ENCODE measurements at regions not wholly inside any gene's neighbourhood (a gene's known extent, or its start where the extent isn't known, plus 50 kb on each side); places are given as distances from the start of the nearest gene placed in this dataset.

DNA sequence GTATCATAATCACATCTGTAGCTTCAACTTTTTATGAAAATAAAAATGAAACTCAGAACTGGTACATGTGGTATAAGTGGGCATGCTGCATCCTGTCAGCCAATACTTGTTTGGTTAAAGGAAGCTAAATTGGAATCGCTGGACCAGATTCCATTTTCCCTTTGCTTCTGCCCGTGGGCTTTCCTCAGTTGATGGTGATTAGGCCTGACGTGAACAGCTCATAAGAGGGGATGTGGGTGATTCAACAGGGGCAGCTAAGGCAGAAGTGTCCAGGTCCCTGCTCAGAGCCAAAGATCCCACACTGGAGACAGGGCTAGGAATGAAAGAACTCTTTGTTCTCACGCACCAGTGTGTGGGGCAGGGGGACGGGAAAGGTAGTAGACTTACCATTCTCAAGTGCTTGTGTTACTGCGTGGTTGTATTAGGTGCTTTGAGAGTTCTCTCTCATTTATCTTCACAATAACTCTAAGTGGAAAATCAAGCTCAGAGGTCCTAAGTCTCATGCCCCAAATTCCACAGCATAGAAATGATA lies 63.2 kb upstream of the GUCY1A1 start:
- H3K27ac ChIP-seq: no peak overlapping the region
- H3K36me3 ChIP-seq: no peaks in the 10 kb centered on the region
- DNase-seq: no peak
- H3K4me1 ChIP-seq: no peaks in the 10 kb centered on the region
- no peaks in the 10 kb centered on the region for H3K9me3 ChIP-seq
- intact Hi-C loops (cut with DNase I; ENCODE audit: low total_unique reads): no loop called here
- TF ChIP-seq, protein P1, sequence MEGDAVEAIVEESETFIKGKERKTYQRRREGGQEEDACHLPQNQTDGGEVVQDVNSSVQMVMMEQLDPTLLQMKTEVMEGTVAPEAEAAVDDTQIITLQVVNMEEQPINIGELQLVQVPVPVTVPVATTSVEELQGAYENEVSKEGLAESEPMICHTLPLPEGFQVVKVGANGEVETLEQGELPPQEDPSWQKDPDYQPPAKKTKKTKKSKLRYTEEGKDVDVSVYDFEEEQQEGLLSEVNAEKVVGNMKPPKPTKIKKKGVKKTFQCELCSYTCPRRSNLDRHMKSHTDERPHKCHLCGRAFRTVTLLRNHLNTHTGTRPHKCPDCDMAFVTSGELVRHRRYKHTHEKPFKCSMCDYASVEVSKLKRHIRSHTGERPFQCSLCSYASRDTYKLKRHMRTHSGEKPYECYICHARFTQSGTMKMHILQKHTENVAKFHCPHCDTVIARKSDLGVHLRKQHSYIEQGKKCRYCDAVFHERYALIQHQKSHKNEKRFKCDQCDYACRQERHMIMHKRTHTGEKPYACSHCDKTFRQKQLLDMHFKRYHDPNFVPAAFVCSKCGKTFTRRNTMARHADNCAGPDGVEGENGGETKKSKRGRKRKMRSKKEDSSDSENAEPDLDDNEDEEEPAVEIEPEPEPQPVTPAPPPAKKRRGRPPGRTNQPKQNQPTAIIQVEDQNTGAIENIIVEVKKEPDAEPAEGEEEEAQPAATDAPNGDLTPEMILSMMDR (IDR thresholded peaks at IDR 0.05): no peak
- TF ChIP-seq POLR2A (IDR thresholded peaks at IDR 0.05): no peak
- no peaks in the 10 kb centered on the region for H3K27me3 ChIP-seq
- H3K4me3 ChIP-seq: no peak overlapping the region

GRCh38 chr4:155602351-155603140 lies 64.1 kb upstream of the GUCY1A1 start:
- H3K27ac ChIP-seq: no peak overlapping the region
- H3K27me3 ChIP-seq: no peaks in the 10 kb centered on the region
- TF ChIP-seq POLR2A (IDR thresholded peaks at IDR 0.05): no peak
- TF ChIP-seq, protein P1 (IDR thresholded peaks at IDR 0.05): no peak
- no peak overlapping the region for H3K4me3 ChIP-seq
- no peaks in the 10 kb centered on the region for H3K9me3 ChIP-seq
- H3K4me1 ChIP-seq: no peaks in the 10 kb centered on the region
- intact Hi-C loops (cut with DNase I; ENCODE audit: low total_unique reads): no loop called here
- no peak for DNase-seq
- H3K36me3 ChIP-seq: no peaks in the 10 kb centered on the region

DNA sequence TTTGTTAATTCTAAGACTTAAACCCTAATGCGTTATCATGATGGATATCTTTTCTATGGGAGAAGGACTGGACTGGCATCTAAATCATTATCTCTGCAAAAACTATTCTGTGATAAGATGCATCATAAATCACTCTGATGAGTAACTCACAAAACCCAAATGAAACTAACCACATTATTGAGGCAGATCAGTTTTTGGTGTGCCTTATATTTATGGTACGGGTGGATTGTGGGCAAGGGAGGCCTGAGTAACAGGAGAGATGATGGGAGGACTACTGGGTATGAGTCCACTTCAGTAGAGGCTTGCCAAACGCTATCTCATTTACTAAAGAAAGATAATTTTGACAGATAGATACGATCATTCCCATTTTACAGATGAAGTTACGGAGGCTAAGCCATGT lies 66.4 kb upstream of the GUCY1A1 start:
- intact Hi-C loops (cut with DNase I; ENCODE audit: low total_unique reads): no loop called here
- Histone ChIP-seq H3K4me1 (no peaks in the 10 kb centered on the region), H3K9me3 (no peaks in the 10 kb centered on the region), H3K36me3 (no peaks in the 10 kb centered on the region), H3K4me3 (no peak overlapping the region), H3K27me3 (no peaks in the 10 kb centered on the region), H3K27ac (no peak overlapping the region)
- TF ChIP-seq, protein P1 (IDR thresholded peaks at IDR 0.05): no peak
- TF ChIP-seq POLR2A (IDR thresholded peaks at IDR 0.05): no peak
- no peak for DNase-seq

GRCh38 chr4:155599596-155599995 lies 67.1 kb upstream of the GUCY1A1 start:
- intact Hi-C loops (cut with DNase I; ENCODE audit: low total_unique reads): no loop called here
- Histone ChIP-seq H3K36me3 (no peaks in the 10 kb centered on the region), H3K27me3 (no peaks in the 10 kb centered on the region), H3K4me3 (no peak overlapping the region), H3K9me3 (no peaks in the 10 kb centered on the region), H3K27ac (no peak overlapping the region), H3K4me1 (no peaks in the 10 kb centered on the region)
- TF ChIP-seq, protein P1 (IDR thresholded peaks at IDR 0.05): no peak
- no peak for TF ChIP-seq POLR2A (IDR thresholded peaks at IDR 0.05)
- DNase-seq: no peak

DNA sequence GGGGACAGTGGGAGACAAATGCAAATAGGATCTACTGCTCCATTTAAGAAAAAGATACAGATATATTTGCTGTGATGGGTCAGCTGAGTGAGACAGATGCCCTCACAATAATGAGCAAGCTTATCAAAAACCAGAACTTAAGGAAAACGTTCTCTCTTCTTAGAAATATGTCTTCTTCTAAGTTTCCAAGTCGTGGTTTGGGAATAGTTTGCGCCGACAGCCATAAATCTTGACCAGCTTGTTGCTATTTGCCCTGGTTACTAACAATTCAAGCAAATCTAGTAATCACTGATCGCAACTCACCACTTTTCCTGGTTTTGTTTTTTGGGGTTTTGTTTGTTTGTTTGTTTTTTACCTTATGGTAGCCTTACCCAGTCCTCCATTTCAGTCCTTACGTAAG lies 67.6 kb upstream of the GUCY1A1 start:
- intact Hi-C loops (cut with DNase I; ENCODE audit: low total_unique reads): no loop called here

More for the DNA sequence above, 67.6 kb upstream of the GUCY1A1 start:
- Histone ChIP-seq H3K4me3 (no peak overlapping the region), H3K27ac (no peak overlapping the region), H3K36me3 (no peaks in the 10 kb centered on the region), H3K27me3 (no peaks in the 10 kb centered on the region), H3K4me1 (no peaks in the 10 kb centered on the region), H3K9me3 (no peaks in the 10 kb centered on the region)
- no peak for DNase-seq
- TF ChIP-seq, protein P1 (IDR thresholded peaks at IDR 0.05): no peak
- TF ChIP-seq POLR2A (IDR thresholded peaks at IDR 0.05): no peak

Measured in uterus (tissue), 3 donors.